Nephron progenitor cell (in vitro differentiated cells): ENCODE measurements at regions not wholly inside any gene's neighbourhood (a gene's known extent, or its start where the extent isn't known, plus 50 kb on each side); places are given as distances from the start of the nearest gene placed in this dataset.

ENCODE experiments used
- DNase-seq: peaks from one replicate; pipeline ENCODE4 v3.0.0; 2021
- H3K27ac Mint-ChIP-seq: 2 replicates; pipeline ENCODE4 v1.8.0; 2021; ENCODE audit warnings: mild to moderate bottlenecking, moderate library complexity, mixed read lengths
- H3K27me3 Mint-ChIP-seq: 2 replicates; pipeline ENCODE4 v1.8.0; 2021; ENCODE audit warnings: mild to moderate bottlenecking, low read depth, mixed read lengths; ENCODE audit not compliant: poor library complexity
- H3K36me3 Mint-ChIP-seq: 2 replicates; pipeline ENCODE4 v1.8.0; 2021; ENCODE audit warnings: low read depth, mixed read lengths
- H3K4me1 Mint-ChIP-seq: 2 replicates; pipeline ENCODE4 v1.8.0; 2021; ENCODE audit warnings: mixed read lengths
- H3K4me3 Mint-ChIP-seq: 2 replicates; pipeline ENCODE4 v1.8.0; 2021; ENCODE audit warnings: mild to moderate bottlenecking, moderate library complexity, mixed read lengths
- H3K9me3 Mint-ChIP-seq: 2 replicates; pipeline ENCODE4 v1.8.0; 2021; ENCODE audit warnings: mild to moderate bottlenecking, moderate library complexity, mixed read lengths
- TF ChIP-seq, protein P1 (sequence below): fragments of 200-600 bp; sonication (generic); IDR thresholded peaks from 2 replicates; pipeline ENCODE4 v1.5.0; 2021; ENCODE audit warnings: antibody characterized with exemption

DNA sequence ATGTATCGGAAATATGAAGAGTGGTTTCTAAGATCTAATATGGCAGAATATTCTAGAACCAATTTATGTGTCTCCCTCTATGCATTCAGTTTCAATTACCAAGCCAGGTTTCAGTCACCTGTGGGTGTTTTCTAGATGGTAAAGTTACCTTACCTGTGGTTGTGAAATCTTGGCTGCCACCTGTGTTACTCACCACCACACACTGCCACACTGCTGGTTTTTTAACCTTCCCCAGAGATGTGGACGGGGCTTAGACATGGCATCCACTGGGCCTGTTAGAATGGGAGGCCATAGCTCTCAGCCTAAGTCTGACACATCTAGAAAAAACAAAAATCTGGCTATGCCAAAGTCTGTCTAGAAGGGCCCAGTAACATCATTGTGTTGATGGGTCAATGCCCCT is 896.5 kb upstream of the PABPC4L start:
- Mint-ChIP-seq H3K27me3 (no peaks in the 10 kb centered on the region), H3K4me1 (no peaks in the 10 kb centered on the region), H3K4me3 (no peak overlapping the region), H3K36me3 (no peaks in the 10 kb centered on the region), H3K27ac (no peak overlapping the region), H3K9me3 (no peaks in the 10 kb centered on the region)
- TF ChIP-seq, protein P1, sequence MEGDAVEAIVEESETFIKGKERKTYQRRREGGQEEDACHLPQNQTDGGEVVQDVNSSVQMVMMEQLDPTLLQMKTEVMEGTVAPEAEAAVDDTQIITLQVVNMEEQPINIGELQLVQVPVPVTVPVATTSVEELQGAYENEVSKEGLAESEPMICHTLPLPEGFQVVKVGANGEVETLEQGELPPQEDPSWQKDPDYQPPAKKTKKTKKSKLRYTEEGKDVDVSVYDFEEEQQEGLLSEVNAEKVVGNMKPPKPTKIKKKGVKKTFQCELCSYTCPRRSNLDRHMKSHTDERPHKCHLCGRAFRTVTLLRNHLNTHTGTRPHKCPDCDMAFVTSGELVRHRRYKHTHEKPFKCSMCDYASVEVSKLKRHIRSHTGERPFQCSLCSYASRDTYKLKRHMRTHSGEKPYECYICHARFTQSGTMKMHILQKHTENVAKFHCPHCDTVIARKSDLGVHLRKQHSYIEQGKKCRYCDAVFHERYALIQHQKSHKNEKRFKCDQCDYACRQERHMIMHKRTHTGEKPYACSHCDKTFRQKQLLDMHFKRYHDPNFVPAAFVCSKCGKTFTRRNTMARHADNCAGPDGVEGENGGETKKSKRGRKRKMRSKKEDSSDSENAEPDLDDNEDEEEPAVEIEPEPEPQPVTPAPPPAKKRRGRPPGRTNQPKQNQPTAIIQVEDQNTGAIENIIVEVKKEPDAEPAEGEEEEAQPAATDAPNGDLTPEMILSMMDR = no peak
- no peak for DNase-seq

DNA sequence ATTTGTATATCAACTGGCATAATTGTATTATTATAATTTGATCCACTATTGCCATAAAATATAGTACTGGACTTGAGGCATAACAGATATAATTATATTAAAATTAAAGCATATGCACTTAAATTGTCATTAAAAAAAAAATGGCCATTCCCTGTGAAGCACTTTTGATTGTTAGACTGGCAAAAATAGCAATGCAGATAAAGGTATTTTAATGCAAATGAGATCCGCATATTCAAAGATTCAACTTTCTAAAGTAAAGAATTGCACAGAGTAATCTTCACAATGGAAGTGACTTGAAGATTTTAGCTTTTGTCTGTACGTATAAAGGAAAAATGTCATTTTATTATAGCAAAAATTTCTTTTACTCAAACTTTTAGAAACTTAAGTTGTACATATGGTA is 871.8 kb upstream of the PABPC4L start:
- no peaks in the 10 kb centered on the region for H3K4me1 Mint-ChIP-seq

GRCh38 chr4:135072553-135072952 is 871.0 kb upstream of the PABPC4L start:
- TF ChIP-seq, protein P1 = no peak
- H3K27me3 Mint-ChIP-seq = peaks cover 4% of the 10 kb centered on the region
- no peaks in the 10 kb centered on the region for H3K4me1 Mint-ChIP-seq
- H3K4me3 Mint-ChIP-seq = no peak overlapping the region
- no peak for DNase-seq
- H3K36me3 Mint-ChIP-seq = no peaks in the 10 kb centered on the region
- H3K27ac Mint-ChIP-seq = no peak overlapping the region
- H3K9me3 Mint-ChIP-seq = peaks cover 25% of the 10 kb centered on the region

More for the DNA sequence above, 871.8 kb upstream of the PABPC4L start:
- no peaks in the 10 kb centered on the region for H3K36me3 Mint-ChIP-seq
- no peak overlapping the region for H3K27ac Mint-ChIP-seq
- TF ChIP-seq, protein P1 = no peak
- H3K4me3 Mint-ChIP-seq = no peak overlapping the region
- peaks cover 33% of the 10 kb centered on the region for H3K9me3 Mint-ChIP-seq
- H3K27me3 Mint-ChIP-seq = peaks cover 4% of the 10 kb centered on the region
- DNase-seq = no peak

- DNase-seq = no peak
- H3K9me3 Mint-ChIP-seq = no peaks in the 10 kb centered on the region
Observed at GRCh38 chr4:135065366-135065765, 863.8 kb upstream of the PABPC4L start.

DNA sequence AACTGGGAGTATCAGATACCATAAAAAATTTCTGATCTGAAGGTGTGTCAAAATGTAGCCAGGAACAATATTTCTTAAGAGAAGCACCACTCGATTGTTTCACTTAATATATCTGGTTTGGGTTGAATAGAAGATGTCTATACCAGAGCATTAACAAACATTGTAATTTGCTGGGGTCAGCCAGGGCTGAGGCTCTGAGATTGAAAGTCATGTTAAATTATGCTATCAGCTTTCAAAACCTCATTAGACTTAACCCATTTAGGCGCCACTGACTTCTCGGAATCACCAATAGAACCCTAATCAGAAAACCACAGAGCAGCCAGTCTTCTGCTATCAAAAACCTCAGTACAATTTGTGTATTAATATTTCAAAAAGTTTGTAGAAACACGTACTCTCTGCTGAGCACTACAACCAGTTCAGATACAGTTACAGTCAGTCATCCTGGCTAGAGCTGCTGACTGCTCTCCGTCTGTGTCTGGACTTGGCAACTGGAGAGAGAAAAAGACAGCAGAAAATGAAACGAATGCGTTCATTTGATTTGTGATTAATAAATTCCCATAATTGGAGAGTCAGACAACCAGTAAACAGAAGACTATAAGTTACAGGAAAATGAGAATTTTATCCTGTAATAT is 848.6 kb upstream of the PABPC4L start:
- Mint-ChIP-seq H3K27me3 (peaks cover 3% of the 10 kb centered on the region), H3K27ac (no peak overlapping the region), H3K4me3 (no peak overlapping the region), H3K9me3 (no peaks in the 10 kb centered on the region), H3K36me3 (no peaks in the 10 kb centered on the region), H3K4me1 (no peaks in the 10 kb centered on the region)
- DNase-seq = no peak
- TF ChIP-seq, protein P1 = no peak

More at GRCh38 chr4:135065366-135065765, 863.8 kb upstream of the PABPC4L start:
- Mint-ChIP-seq H3K27me3 (no peaks in the 10 kb centered on the region), H3K27ac (no peak overlapping the region), H3K4me3 (no peak overlapping the region), H3K36me3 (no peaks in the 10 kb centered on the region), H3K4me1 (no peaks in the 10 kb centered on the region)
- TF ChIP-seq, protein P1 = no peak

DNA sequence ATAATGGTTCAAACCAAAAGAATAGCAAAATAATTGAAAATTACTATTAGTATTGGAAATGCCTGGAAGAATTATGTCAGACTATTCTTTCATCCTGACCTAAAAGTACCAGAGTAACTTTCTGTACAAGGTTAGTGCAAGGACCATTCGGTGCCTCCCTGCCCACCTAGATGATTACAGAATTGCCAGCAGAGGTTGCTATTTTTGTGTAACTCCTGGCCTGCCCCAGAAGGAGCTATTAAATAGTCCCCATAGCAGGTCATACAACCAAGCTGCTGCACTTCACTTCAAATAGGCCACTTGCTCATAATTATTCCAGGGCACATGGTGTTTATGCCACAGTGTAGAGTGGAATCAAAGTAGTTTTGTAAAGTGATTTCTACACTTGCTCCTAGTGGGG is 831.1 kb upstream of the PABPC4L start:
- Mint-ChIP-seq H3K36me3 (no peaks in the 10 kb centered on the region), H3K27me3 (peaks cover 4% of the 10 kb centered on the region), H3K4me3 (no peak overlapping the region), H3K9me3 (no peaks in the 10 kb centered on the region), H3K4me1 (no peaks in the 10 kb centered on the region), H3K27ac (no peak overlapping the region)
- DNase-seq = no peak
- TF ChIP-seq, protein P1 = no peak
